ENCODE measurements at regions not wholly inside any gene's neighbourhood (a gene's known extent, or its start where the extent isn't known, plus 50 kb on each side); places are given as distances from the start of the nearest gene placed in this dataset.

DNA sequence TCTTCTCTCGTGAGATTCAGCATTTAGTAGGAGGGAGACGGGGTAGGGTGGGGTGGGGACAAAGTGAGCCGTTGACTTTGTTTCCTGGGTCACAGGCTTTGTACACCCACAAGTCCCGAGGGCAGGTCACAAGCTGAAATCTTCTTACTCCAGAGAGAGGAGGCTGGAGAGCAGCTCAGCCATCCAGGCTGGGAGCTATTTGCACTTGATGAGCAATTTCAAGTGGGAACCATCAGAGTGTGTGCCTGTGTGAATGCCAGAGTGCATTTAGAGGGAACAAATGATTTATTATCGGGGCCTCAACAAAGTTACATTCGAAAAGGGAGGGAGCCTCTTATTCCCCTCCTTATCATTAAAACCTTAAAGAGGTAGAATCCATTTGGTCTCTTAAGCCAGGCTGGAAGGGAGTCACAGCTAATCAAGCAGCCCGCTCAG, 155.7 kb upstream of the JARID2 start:
- no peak for DNase-seq (ENCODE audit: low spot score, unreplicated experiment)
- peak overlapping the region; percentile 91 for H3K27ac Mint-ChIP-seq
- TF ChIP-seq, protein P1, sequence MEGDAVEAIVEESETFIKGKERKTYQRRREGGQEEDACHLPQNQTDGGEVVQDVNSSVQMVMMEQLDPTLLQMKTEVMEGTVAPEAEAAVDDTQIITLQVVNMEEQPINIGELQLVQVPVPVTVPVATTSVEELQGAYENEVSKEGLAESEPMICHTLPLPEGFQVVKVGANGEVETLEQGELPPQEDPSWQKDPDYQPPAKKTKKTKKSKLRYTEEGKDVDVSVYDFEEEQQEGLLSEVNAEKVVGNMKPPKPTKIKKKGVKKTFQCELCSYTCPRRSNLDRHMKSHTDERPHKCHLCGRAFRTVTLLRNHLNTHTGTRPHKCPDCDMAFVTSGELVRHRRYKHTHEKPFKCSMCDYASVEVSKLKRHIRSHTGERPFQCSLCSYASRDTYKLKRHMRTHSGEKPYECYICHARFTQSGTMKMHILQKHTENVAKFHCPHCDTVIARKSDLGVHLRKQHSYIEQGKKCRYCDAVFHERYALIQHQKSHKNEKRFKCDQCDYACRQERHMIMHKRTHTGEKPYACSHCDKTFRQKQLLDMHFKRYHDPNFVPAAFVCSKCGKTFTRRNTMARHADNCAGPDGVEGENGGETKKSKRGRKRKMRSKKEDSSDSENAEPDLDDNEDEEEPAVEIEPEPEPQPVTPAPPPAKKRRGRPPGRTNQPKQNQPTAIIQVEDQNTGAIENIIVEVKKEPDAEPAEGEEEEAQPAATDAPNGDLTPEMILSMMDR (IDR thresholded peaks at IDR 0.05; ENCODE audit: unreplicated experiment), result no peak
- no peaks in the 10 kb centered on the region for H3K27me3 Mint-ChIP-seq
- no peaks in the 10 kb centered on the region for H3K9me3 Mint-ChIP-seq (ENCODE audit: low read depth)
- H3K4me1 Mint-ChIP-seq (ENCODE audit: low read depth), result peaks cover 22% of the 10 kb centered on the region
- H3K4me3 Mint-ChIP-seq (ENCODE audit: low read depth), result no peak overlapping the region
- H3K36me3 Mint-ChIP-seq (ENCODE audit: insufficient read depth), result no peaks in the 10 kb centered on the region

DNA sequence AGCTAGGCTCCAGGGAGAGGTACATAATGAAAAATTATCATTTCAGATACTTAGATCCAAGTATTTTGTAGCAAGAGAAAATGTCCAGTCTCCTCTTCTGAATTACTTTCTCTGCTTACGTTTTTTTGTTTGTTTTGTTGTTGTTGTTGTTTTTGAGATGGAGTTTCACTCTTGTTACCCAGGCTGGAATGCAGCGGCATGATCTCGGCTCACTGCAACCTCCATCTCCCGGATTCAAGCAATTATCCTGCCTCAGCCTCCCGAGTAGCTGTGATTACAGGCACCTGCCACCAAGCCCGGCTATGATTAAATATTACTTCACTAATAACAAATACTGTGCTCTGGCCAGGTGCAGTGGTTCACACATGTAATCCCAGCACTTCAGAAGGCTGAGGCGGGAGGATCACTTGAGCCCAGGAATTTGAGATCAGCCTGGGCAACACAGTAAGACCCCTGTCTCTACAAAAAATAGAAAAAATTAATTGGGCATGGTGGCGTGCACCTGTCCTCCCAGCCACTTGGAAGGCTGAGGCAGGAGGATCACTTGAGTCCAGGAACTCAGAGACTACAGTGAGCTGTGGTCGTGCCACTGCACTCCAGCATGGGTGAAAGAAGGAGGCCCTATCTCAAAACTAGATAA, 155.0 kb upstream of the JARID2 start:
- TF ChIP-seq, protein P1 (IDR thresholded peaks at IDR 0.05; ENCODE audit: unreplicated experiment), result no peak
- H3K4me3 Mint-ChIP-seq (ENCODE audit: low read depth), result no peak overlapping the region
- peak overlapping the region; percentile 91 for H3K27ac Mint-ChIP-seq
- H3K9me3 Mint-ChIP-seq (ENCODE audit: low read depth), result no peaks in the 10 kb centered on the region
- H3K27me3 Mint-ChIP-seq, result no peaks in the 10 kb centered on the region
- H3K36me3 Mint-ChIP-seq (ENCODE audit: insufficient read depth), result no peaks in the 10 kb centered on the region
- H3K4me1 Mint-ChIP-seq (ENCODE audit: low read depth), result peaks cover 22% of the 10 kb centered on the region
- no peak for DNase-seq (ENCODE audit: low spot score, unreplicated experiment)

DNA sequence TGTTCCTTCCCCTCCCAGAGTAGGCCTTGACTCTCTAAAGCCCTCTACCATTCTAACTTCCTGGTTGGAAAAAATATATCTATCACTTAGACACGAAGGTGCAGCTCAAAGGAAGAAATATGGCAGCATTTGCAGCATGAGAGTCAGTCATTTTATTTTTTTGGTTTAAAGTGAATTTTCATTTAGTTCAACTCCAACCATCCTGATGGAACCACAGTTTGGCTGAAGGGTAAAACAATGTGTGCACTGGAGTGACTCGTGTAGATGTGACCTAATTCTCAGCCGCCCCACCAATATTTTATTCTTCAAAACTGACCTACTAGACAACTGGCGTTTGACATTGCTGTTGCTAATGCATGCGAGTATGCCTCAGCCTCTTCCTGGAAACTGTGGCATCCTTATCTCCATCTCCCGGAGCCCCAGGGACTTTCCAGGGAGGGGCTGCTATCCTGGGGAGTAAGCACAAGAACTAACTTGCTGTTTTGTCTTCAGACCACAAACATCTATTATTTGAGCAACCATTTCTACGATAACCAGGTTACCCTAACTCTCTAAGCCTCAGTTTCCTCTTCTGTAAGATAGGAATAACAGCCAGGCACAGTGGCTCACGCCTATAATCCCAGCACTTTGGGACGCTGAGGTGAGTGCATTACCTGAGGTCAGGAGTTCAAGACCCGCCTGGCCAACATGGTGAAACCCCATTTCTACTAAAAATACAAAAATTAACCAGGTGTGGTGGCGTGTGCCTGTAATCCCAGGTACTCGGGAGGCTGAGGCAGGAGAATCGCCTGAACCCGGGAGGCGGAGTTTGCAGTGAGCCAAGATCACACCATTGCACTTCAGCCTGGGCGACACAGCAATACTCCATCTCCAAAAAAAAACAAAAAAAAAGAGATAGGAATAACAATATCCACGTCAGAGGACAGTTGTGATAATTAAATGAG, 148.7 kb upstream of the JARID2 start:
- no peak overlapping the region for H3K27ac Mint-ChIP-seq
- H3K4me1 Mint-ChIP-seq (ENCODE audit: low read depth), result no peaks in the 10 kb centered on the region
- no peak for DNase-seq (ENCODE audit: low spot score, unreplicated experiment)
- no peak overlapping the region for H3K4me3 Mint-ChIP-seq (ENCODE audit: low read depth)
- no peaks in the 10 kb centered on the region for H3K27me3 Mint-ChIP-seq
- TF ChIP-seq, protein P1 (IDR thresholded peaks at IDR 0.05; ENCODE audit: unreplicated experiment), result no peak
- no peaks in the 10 kb centered on the region for H3K36me3 Mint-ChIP-seq (ENCODE audit: insufficient read depth)
- no peaks in the 10 kb centered on the region for H3K9me3 Mint-ChIP-seq (ENCODE audit: low read depth)

DNA sequence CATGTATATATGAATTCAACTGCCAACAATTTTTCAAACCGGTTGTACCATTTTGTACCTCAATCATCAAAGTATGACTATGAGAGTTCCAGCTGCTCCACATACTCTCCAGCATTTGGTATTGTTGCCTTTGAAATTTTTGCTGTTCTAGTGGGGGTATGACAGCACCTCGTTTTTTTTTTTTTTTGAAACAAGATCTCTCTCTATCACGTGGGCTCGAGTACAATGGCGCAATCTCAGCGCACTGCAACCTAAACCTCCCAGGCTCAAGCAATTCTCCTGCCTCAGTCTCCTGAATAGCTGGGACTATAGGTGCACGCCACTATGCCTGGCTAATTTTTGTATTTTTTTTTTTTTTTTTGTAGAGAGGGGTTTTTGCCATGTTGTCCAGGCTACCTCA, 144.7 kb upstream of the JARID2 start:
- TF ChIP-seq, protein P1 (IDR thresholded peaks at IDR 0.05; ENCODE audit: unreplicated experiment), result no peak
- no peaks in the 10 kb centered on the region for H3K36me3 Mint-ChIP-seq (ENCODE audit: insufficient read depth)
- no peak overlapping the region for H3K27ac Mint-ChIP-seq
- H3K4me1 Mint-ChIP-seq (ENCODE audit: low read depth), result no peaks in the 10 kb centered on the region
- DNase-seq (ENCODE audit: low spot score, unreplicated experiment), result no peak
- peaks cover 4% of the 10 kb centered on the region for H3K27me3 Mint-ChIP-seq
- no peak overlapping the region for H3K4me3 Mint-ChIP-seq (ENCODE audit: low read depth)
- H3K9me3 Mint-ChIP-seq (ENCODE audit: low read depth), result peaks cover 2% of the 10 kb centered on the region

DNA sequence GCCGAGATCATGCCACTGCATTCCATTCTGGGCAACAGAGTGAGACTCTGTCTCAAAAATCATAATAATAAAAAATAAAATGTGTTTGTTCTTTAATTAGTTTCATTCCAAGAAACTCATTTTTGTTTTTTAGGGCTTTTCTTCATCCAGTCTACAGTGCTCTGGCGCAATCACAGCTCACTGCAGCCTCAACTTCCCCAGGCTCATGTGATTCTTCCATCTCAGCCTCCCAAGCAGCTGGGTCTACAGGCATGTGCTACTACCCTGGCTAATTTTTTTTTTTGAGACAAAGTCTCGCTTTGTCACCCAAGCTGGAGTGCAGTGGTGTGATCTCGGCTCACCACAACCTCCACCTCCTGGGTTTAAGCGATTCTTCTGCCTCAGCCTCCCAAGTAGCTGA, 143.6 kb upstream of the JARID2 start:
- Mint-ChIP-seq H3K27me3 (peaks cover 4% of the 10 kb centered on the region), H3K27ac (no peak overlapping the region), H3K36me3 (ENCODE audit: insufficient read depth) (no peaks in the 10 kb centered on the region), H3K4me1 (ENCODE audit: low read depth) (peaks cover 3% of the 10 kb centered on the region), H3K4me3 (ENCODE audit: low read depth) (no peak overlapping the region), H3K9me3 (ENCODE audit: low read depth) (peaks cover 2% of the 10 kb centered on the region)
- TF ChIP-seq, protein P1 (IDR thresholded peaks at IDR 0.05; ENCODE audit: unreplicated experiment), result no peak
- no peak for DNase-seq (ENCODE audit: low spot score, unreplicated experiment)

Data from progenitor cell of endocrine pancreas (in vitro differentiated cells).